BJ (cell line): ENCODE measurements at regions not wholly inside any gene's neighbourhood (a gene's known extent, or its start where the extent isn't known, plus 50 kb on each side); places are given as distances from the start of the nearest gene placed in this dataset.

ENCODE experiments used
- CTCF ChIA-PET: fragments of 350-600 bp; formaldehyde crosslinking; extraction: SDS; loops from one replicate; lab custom pipeline; 2021; ENCODE audit warnings: antibody characterized with exemption, inconsistent platforms; lab: Yijun Ruan, JAX
- POLR2A ChIA-PET: fragments of 300-600 bp; sonication (Branson Sonifier 250); formaldehyde crosslinking; extraction: SDS; loops from one replicate; lab custom pipeline; 2021; ENCODE audit warnings: antibody characterized with exemption; lab: Charles Lee
- DNase-seq: peaks from one replicate; pipeline ENCODE4 v3.0.0-alpha.2; 2011; ENCODE audit warnings: low read depth
- H3K27me3 ChIP-seq: 2 replicates; pipeline ENCODE4 v1.6.0; 2011; ENCODE audit warnings: low read length; ENCODE audit not compliant: control insufficient read depth, insufficient read depth
- H3K36me3 ChIP-seq: 2 replicates; pipeline ENCODE4 v1.5.1; 2011; ENCODE audit warnings: low read length; ENCODE audit not compliant: control insufficient read depth, insufficient read depth
- H3K4me3 ChIP-seq: 2 replicates; pipeline ENCODE4 v1.5.1; 2011; ENCODE audit warnings: low read depth, mild to moderate bottlenecking, control low read depth, low read length
- CTCF ChIP-seq: IDR thresholded peaks from 2 replicates; pipeline ENCODE4 v1.5.1; 2011; ENCODE audit warnings: low read depth, mild to moderate bottlenecking, control low read depth, inconsistent platforms, low read length, moderate library complexity; ENCODE audit not compliant: insufficient read depth

- H3K27me3 ChIP-seq, result no peaks in the 10 kb centered on the region
- TF ChIP-seq CTCF, result no peak
- no peaks in the 10 kb centered on the region for H3K36me3 ChIP-seq
- DNase-seq, result no peak
- ChIA-PET POLR2A (no interaction called here), CTCF (no interaction called here)
- H3K4me3 ChIP-seq, result no peak overlapping the region
These were observed 348.7 kb downstream of the RPS6KC1 start for GRCh38 chr1:213399695-213400094.

GRCh38 chr1:213409208-213409631 lies 358.2 kb downstream of the RPS6KC1 start:
- ChIA-PET CTCF (no interaction called here), POLR2A (no interaction called here)
- H3K27me3 ChIP-seq, result no peaks in the 10 kb centered on the region
- H3K4me3 ChIP-seq, result no peak overlapping the region
- no peak for DNase-seq
- no peaks in the 10 kb centered on the region for H3K36me3 ChIP-seq
- TF ChIP-seq CTCF, result no peak

- CTCF ChIA-PET, result no interaction called here
These were observed 358.9 kb downstream of the RPS6KC1 start for GRCh38 chr1:213409971-213410370.

GRCh38 chr1:213414346-213414745 lies 363.3 kb downstream of the RPS6KC1 start:
- ChIA-PET POLR2A (no interaction called here), CTCF (no interaction called here)
- Histone ChIP-seq H3K27me3 (no peaks in the 10 kb centered on the region), H3K36me3 (no peaks in the 10 kb centered on the region), H3K4me3 (no peak overlapping the region)
- DNase-seq, result no peak
- TF ChIP-seq CTCF, result no peak

More at GRCh38 chr1:213409971-213410370, 358.9 kb downstream of the RPS6KC1 start:
- DNase-seq, result no peak
- Histone ChIP-seq H3K4me3 (no peak overlapping the region), H3K27me3 (no peaks in the 10 kb centered on the region), H3K36me3 (no peaks in the 10 kb centered on the region)
- no peak for TF ChIP-seq CTCF
- POLR2A ChIA-PET, result no interaction called here

- ChIA-PET POLR2A (no interaction called here), CTCF (no interaction called here)
- H3K4me3 ChIP-seq, result no peak overlapping the region
- TF ChIP-seq CTCF, result no peak
- no peak for DNase-seq
- H3K27me3 ChIP-seq, result no peaks in the 10 kb centered on the region
- H3K36me3 ChIP-seq, result no peaks in the 10 kb centered on the region
These were observed 363.9 kb downstream of the RPS6KC1 start for GRCh38 chr1:213414911-213415310.
